WERI-Rb-1 (cell line): ENCODE measurements at regions not wholly inside any gene's neighbourhood (a gene's known extent, or its start where the extent isn't known, plus 50 kb on each side); places are given as distances from the start of the nearest gene placed in this dataset.

Experiments
- DNase-seq: peaks from one replicate; pipeline ENCODE4 v3.0.0-alpha.2; 2020
- H3K27ac ChIP-seq: fragments of 250-450 bp; sonication (Bioruptor Pico); 2 replicates; pipeline ENCODE4 v1.5.1; 2020; ENCODE audit warnings: mild to moderate bottlenecking, moderate library complexity
- H3K27me3 ChIP-seq: fragments of 250-450 bp; sonication (Bioruptor Pico); 2 replicates; pipeline ENCODE4 v1.5.1; 2021; ENCODE audit warnings: mild to moderate bottlenecking, low read depth, moderate library complexity; ENCODE audit not compliant: insufficient read depth, severe bottlenecking
- H3K36me3 ChIP-seq: fragments of 250-450 bp; sonication (Bioruptor Pico); 2 replicates; pipeline ENCODE4 v1.5.1; 2020; ENCODE audit warnings: mild to moderate bottlenecking, moderate library complexity
- H3K4me3 ChIP-seq: 2 replicates; pipeline ENCODE4 v1.5.1; 2011; ENCODE audit warnings: low read depth, mild to moderate bottlenecking, control low read depth, low read length
- H3K9me3 ChIP-seq: fragments of 250-450 bp; sonication (Bioruptor Pico); 2 replicates; pipeline ENCODE4 v1.5.1; 2021; ENCODE audit warnings: mild to moderate bottlenecking, moderate library complexity; ENCODE audit not compliant: severe bottlenecking
- CTCF ChIP-seq: IDR thresholded peaks from 2 replicates; pipeline ENCODE4 v1.5.1; 2011; ENCODE audit warnings: low read depth, mild to moderate bottlenecking, control low read depth, inconsistent platforms, low read length

- H3K36me3 ChIP-seq: no peaks in the 10 kb centered on the region
- no peak for TF ChIP-seq CTCF
- peaks cover 99% of the 10 kb centered on the region for H3K27me3 ChIP-seq
These were observed 86.9 kb downstream of the FGF9 start for GRCh38 chr13:21757763-21758162.

GRCh38 chr13:21758441-21758840 is 87.6 kb downstream of the FGF9 start:
- H3K36me3 ChIP-seq: no peaks in the 10 kb centered on the region
- no peak for TF ChIP-seq CTCF
- peaks cover 99% of the 10 kb centered on the region for H3K27me3 ChIP-seq
- no peak overlapping the region for H3K4me3 ChIP-seq
- DNase-seq: no peak
- no peak overlapping the region for H3K27ac ChIP-seq
- peaks cover 2% of the 10 kb centered on the region for H3K9me3 ChIP-seq

More at GRCh38 chr13:21757763-21758162, 86.9 kb downstream of the FGF9 start:
- no peak overlapping the region for H3K4me3 ChIP-seq
- peaks cover 2% of the 10 kb centered on the region for H3K9me3 ChIP-seq
- H3K27ac ChIP-seq: no peak overlapping the region
- DNase-seq: no peak

DNA sequence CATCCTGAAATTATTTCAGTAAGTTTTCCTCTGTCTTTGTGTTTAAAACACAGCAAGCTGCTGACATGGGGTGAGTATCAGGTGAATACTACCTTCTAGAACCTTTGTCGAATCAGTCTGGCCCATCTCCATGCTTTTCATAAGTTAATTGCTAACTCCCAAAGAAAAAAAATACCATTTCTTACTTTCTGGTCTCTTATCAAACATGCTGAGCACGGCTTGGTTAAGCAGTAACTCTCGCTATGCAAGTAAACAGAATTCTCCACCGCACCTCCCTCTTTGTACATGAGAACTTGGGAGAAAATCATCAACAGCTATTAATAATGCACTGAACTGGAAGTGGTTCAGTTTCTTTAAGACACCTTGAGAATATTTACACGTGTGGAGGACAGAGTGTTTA is 88.6 kb downstream of the FGF9 start:
- H3K27me3 ChIP-seq: peaks cover 96% of the 10 kb centered on the region
- TF ChIP-seq CTCF: no peak
- no peak overlapping the region for H3K27ac ChIP-seq
- H3K9me3 ChIP-seq: peaks cover 2% of the 10 kb centered on the region
- H3K4me3 ChIP-seq: no peak overlapping the region
- no peaks in the 10 kb centered on the region for H3K36me3 ChIP-seq
- DNase-seq: no peak

- TF ChIP-seq CTCF: no peak
- peaks cover 2% of the 10 kb centered on the region for H3K9me3 ChIP-seq
- no peak for DNase-seq
- H3K27ac ChIP-seq: no peak overlapping the region
- H3K4me3 ChIP-seq: no peak overlapping the region
- peaks cover 96% of the 10 kb centered on the region for H3K27me3 ChIP-seq
- H3K36me3 ChIP-seq: no peaks in the 10 kb centered on the region
These were observed 89.0 kb downstream of the FGF9 start for GRCh38 chr13:21759911-21760310.

DNA sequence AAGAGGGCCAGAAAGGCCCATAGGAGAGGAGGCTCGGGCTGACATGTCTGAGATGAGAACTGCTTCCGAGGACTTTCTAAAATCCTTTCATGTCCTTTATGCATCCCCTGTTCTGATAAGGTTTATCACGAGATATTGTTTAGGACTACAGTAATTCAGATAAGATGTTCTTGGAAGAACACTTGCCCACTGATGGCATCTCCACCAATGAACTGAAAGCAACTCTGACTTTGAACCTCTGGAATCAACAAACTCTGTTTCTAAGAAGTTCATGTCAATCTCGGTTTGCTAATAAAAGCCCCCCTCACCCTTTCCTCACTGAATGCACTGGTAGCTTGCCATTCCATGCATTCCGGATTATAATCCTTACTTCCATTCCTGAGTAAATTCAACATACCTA is 90.9 kb downstream of the FGF9 start:
- peaks cover 2% of the 10 kb centered on the region for H3K9me3 ChIP-seq
- peaks cover 96% of the 10 kb centered on the region for H3K27me3 ChIP-seq
- H3K36me3 ChIP-seq: no peaks in the 10 kb centered on the region
- H3K27ac ChIP-seq: no peak overlapping the region
- no peak for TF ChIP-seq CTCF
- no peak for DNase-seq
- no peak overlapping the region for H3K4me3 ChIP-seq

GRCh38 chr13:21762512-21762911 is 91.6 kb downstream of the FGF9 start:
- Histone ChIP-seq H3K4me3 (no peak overlapping the region), H3K27ac (no peak overlapping the region), H3K36me3 (no peaks in the 10 kb centered on the region), H3K9me3 (no peaks in the 10 kb centered on the region), H3K27me3 (peaks cover 96% of the 10 kb centered on the region)
- DNase-seq: no peak
- no peak for TF ChIP-seq CTCF
